MCF 10A (cell line): ENCODE measurements at regions not wholly inside any gene's neighbourhood (a gene's known extent, or its start where the extent isn't known, plus 50 kb on each side); places are given as distances from the start of the nearest gene placed in this dataset.
A peak's percentile ranks its signal among the peaks of the same experiment; 100 is the strongest.

Source experiments
- BruUV-seq: library from RNA; stranded (reverse); fragments of 400-500 nt; replicated peaks from 2 replicates; lab custom pipeline; 2021; lab: Mats Ljungman, UMichigan
- CTCF ChIA-PET: fragments of 300-600 bp; sonication (Branson Sonifier 250); formaldehyde crosslinking; extraction: SDS; loops from one replicate; lab custom pipeline; 2021; ENCODE audit warnings: antibody characterized with exemption, inconsistent platforms; lab: Yijun Ruan, JAX
- POLR2A ChIA-PET: fragments of 300-600, 350-650 bp; sonication (Branson Sonifier 250); formaldehyde crosslinking; extraction: SDS; loops from one replicate; lab custom pipeline; 2020; ENCODE audit warnings: antibody characterized with exemption, inconsistent platforms; lab: Yijun Ruan, JAX
- DNase-seq: peaks from one replicate; pipeline ENCODE4 v3.0.0-alpha.2; 2018; ENCODE audit not compliant: unreplicated experiment
- H3K27ac Mint-ChIP-seq: one replicate; pipeline ENCODE4 v1.8.0; 2022; ENCODE audit warnings: mild to moderate bottlenecking, low read depth, mixed read lengths; ENCODE audit not compliant: unreplicated experiment
- H3K27me3 Mint-ChIP-seq: one replicate; pipeline ENCODE4 v1.8.0; 2022; ENCODE audit warnings: mixed read lengths; ENCODE audit not compliant: insufficient read depth, unreplicated experiment
- H3K36me3 Mint-ChIP-seq: one replicate; pipeline ENCODE4 v1.8.0; 2022; ENCODE audit warnings: mild to moderate bottlenecking, moderate library complexity, mixed read lengths; ENCODE audit not compliant: insufficient read depth, unreplicated experiment
- H3K4me1 Mint-ChIP-seq: one replicate; pipeline ENCODE4 v1.8.0; 2022; ENCODE audit warnings: mixed read lengths; ENCODE audit not compliant: insufficient read depth, unreplicated experiment
- H3K4me3 Mint-ChIP-seq: one replicate; pipeline ENCODE4 v1.8.0; 2022; ENCODE audit warnings: mild to moderate bottlenecking, moderate library complexity, mixed read lengths; ENCODE audit not compliant: unreplicated experiment
- H3K9me3 Mint-ChIP-seq: one replicate; pipeline ENCODE4 v1.8.0; 2022; ENCODE audit warnings: mixed read lengths; ENCODE audit not compliant: unreplicated experiment
- CTCF ChIP-seq: fragments of 200-600 bp; IDR thresholded peaks from one replicate; pipeline ENCODE4 v1.8.0; 2022; ENCODE audit warnings: antibody characterized with exemption, mild to moderate bottlenecking; ENCODE audit not compliant: unreplicated experiment
- intact Hi-C: fragments of 100-400 bp; cut with micrococcal nuclease; formaldehyde crosslinking; loops from 2 replicates; pipeline ENCODE4 v1.14.1; 2022

GRCh38 chr5:82861701-82862100 lies 215.5 kb downstream of the TMEM167A start:
- BruUV-seq, result no TSS peak
- H3K9me3 Mint-ChIP-seq, result no peaks in the 10 kb centered on the region

DNA sequence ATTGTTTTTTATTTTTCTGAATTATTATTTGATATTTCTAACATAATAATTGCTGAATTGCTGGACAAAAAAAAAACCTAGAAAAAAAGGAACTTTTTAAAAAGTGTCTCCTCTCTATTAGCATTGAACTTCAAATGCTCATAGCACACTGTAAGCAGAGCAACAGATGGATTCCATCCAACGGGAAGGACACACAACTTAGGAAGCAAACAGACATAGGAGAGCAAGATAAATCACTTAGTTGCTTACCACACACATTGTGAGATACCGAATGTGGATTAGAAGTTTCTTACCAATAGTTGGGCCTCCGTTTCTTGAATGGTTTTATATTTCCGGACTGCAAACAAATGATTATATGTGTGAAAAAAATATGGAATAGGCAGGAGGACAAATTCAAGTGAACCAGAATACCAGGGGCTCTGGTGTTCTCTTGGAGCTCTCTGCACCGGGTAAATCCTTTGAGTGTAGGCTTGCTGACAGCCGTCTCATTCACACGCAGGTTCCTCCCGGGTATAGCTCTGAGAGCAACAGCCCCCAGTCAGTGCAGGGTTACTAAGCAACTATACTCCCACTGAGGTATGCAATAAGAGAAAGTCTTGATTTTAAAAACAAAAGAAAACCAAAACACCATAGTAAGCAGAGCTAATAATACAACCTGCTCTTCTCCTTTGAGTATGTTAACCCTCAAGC lies 217.6 kb downstream of the TMEM167A start:
- TF ChIP-seq CTCF, result no peak
- H3K9me3 Mint-ChIP-seq, result no peaks in the 10 kb centered on the region
- no peak overlapping the region for H3K4me3 Mint-ChIP-seq
- ChIA-PET CTCF (no interaction called here), POLR2A (no interaction called here)
- no peak overlapping the region for H3K27ac Mint-ChIP-seq
- DNase-seq, result no peak
- BruUV-seq, result no TSS peak
- H3K27me3 Mint-ChIP-seq, result no peaks in the 10 kb centered on the region
- intact Hi-C loops, result no loop called here
- H3K4me1 Mint-ChIP-seq, result no peaks in the 10 kb centered on the region
- no peaks in the 10 kb centered on the region for H3K36me3 Mint-ChIP-seq

More at GRCh38 chr5:82861701-82862100, 215.5 kb downstream of the TMEM167A start:
- no peaks in the 10 kb centered on the region for H3K27me3 Mint-ChIP-seq
- no peaks in the 10 kb centered on the region for H3K4me1 Mint-ChIP-seq
- ChIA-PET CTCF (no interaction called here), POLR2A (no interaction called here)
- no peak overlapping the region for H3K27ac Mint-ChIP-seq
- no peaks in the 10 kb centered on the region for H3K36me3 Mint-ChIP-seq
- TF ChIP-seq CTCF, result no peak
- no peak overlapping the region for H3K4me3 Mint-ChIP-seq
- intact Hi-C loops, result no loop called here
- peak; percentile 15 for DNase-seq

DNA sequence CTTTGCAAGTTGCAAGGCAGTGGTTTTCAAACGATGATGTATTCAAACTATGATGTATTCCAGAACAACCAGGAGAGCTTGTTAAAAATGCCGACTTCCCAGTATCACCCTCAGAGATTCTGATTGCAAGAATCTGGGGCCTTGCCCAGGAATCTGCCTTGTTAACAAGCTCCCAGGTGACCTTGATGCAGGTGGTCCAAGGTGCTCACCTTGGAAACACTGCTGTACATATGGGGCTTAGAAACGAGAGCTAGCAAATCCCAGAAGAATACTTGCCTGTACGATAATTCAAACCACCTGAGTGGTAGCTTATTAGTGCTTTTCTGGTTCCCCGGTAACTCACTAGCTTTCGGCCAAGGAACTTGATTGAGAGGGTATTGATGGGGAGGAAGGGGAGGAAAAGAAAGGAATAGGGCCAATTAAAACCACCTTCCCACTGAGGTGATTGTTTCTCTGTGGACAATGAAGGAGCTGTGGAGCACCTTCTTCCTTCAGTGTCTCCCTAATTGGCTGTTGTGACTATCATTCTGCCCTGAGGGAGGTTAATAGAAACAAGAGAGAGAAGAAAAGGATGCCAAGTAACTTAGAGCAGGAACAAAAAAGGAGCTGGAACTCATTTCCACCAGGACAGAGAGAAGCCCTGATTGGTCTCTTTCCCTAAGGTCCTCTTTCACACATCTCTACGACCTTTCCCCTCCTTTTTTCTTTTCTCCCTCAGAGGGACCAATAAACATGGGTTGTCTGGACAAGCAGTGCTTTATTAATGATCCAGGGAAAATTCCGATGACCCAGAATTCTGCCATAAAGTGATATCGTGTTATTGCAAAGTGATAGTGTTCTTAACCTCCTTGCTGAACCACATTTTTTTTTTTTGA lies 218.8 kb downstream of the TMEM167A start:
- intact Hi-C loops, result no loop called here
- no peaks in the 10 kb centered on the region for H3K9me3 Mint-ChIP-seq
- no peak overlapping the region for H3K27ac Mint-ChIP-seq
- no peak overlapping the region for H3K4me3 Mint-ChIP-seq
- ChIA-PET POLR2A (no interaction called here), CTCF (no interaction called here)
- no peak for DNase-seq
- H3K27me3 Mint-ChIP-seq, result no peaks in the 10 kb centered on the region
- BruUV-seq, result no TSS peak
- no peaks in the 10 kb centered on the region for H3K36me3 Mint-ChIP-seq
- TF ChIP-seq CTCF, result no peak
- no peaks in the 10 kb centered on the region for H3K4me1 Mint-ChIP-seq

DNA sequence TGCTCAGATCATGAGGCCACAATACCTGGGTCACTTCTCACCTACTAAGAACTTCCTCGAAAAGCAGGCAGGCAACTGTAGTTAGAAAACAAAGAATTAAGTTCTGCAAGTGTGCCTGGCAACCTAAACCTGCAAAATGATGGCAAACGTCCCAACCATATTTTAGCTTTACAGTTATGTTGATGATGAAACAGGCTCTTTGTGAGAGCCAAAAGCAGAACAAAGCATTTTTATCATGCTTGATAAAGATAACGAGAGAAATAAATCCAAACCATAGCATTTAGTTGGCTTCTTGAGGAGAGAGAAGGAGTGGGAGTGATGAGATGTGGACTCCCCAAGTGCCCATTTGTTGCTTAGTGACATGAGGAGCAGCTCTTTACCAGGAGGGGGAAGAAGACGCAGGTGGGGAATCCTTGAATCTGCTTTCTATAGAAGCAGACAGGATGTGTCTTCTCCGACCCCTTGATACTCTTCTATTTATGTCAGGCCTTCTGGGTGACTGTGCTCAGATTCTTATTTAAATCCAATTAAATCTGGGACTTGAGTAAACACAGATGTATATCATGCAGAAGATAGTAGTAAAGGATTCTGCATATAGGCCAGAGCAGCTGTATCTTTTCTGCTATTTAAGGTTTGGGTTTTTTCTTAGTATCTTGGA lies 221.2 kb downstream of the TMEM167A start:
- intact Hi-C loops, result no loop called here
- H3K36me3 Mint-ChIP-seq, result no peaks in the 10 kb centered on the region
- no peak overlapping the region for H3K4me3 Mint-ChIP-seq
- H3K27ac Mint-ChIP-seq, result no peak overlapping the region
- H3K4me1 Mint-ChIP-seq, result no peaks in the 10 kb centered on the region
- CTCF ChIA-PET, result no interaction called here
- H3K9me3 Mint-ChIP-seq, result no peaks in the 10 kb centered on the region
- POLR2A ChIA-PET, result no interaction called here
- no peak for DNase-seq
- H3K27me3 Mint-ChIP-seq, result no peaks in the 10 kb centered on the region
- no peak for TF ChIP-seq CTCF
- no TSS peak for BruUV-seq
